ENCODE measurements at regions not wholly inside any gene's neighbourhood (a gene's known extent, or its start where the extent isn't known, plus 50 kb on each side); places are given as distances from the start of the nearest gene placed in this dataset.

DNA sequence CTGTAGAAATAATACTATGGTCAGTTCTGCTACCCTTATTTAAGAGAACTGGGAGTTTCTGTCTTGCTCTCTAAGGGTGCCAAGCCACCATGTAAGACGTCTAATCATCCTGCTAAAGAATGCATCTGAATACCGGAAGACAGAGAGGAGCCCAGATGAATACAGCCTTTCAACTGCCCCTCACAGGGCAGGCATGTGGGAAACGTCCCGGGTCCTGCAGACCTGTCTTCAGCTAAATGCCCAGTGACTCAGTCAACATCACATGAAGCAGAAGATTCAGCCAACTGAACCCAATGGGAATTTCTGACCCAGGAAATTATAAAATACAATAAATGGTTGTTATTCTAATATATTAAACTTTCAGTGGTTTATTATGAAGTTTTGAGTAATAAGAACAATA, 2141.0 kb upstream of the AGA start:
- Histone ChIP-seq H3K14ac (replicated peaks; ENCODE audit: low read depth, low read length) (no peak overlapping the region), H2BK120ac (ENCODE audit: low read depth, low read length) (no peak overlapping the region), H4K20me1 (ENCODE audit: insufficient read depth, low read length) (no peaks in the 10 kb centered on the region), H2AK5ac (ENCODE audit: low read depth, low read length) (no peak overlapping the region), H2AFZ (replicated peaks; ENCODE audit: low read length, poor library complexity) (no peak overlapping the region), H3K9me1 (ENCODE audit: insufficient read depth, low read length) (no peaks in the 10 kb centered on the region), H3K4me3 (ENCODE audit: insufficient read depth, low read depth, low read length) (no peak overlapping the region), H4K8ac (ENCODE audit: low read depth in 2 of 2, low read length in 2 of 2) (no peak overlapping the region), H2BK15ac (ENCODE audit: low read depth, low read length) (no peak overlapping the region), H2AK9ac (replicated peaks; ENCODE audit: low read depth, low read length, poor library complexity) (no peak overlapping the region), H3K56ac (ENCODE audit: extremely low read depth, insufficient read depth, low read length) (no peak overlapping the region), H3K4ac (ENCODE audit: low read depth, low read length) (no peak overlapping the region), H3K9ac (ENCODE audit: low read depth, low read length) (no peak overlapping the region), H4K91ac (ENCODE audit: insufficient read depth, low read depth, low read length) (no peak overlapping the region), H3K4me2 (ENCODE audit: low read depth, low read length) (no peak overlapping the region), H4K5ac (ENCODE audit: low read depth, low read length) (no peak overlapping the region), H3K79me1 (ENCODE audit: low read depth in 1 of 2, low read length in 2 of 2) (no peaks in the 10 kb centered on the region), H2BK5ac (ENCODE audit: low read depth, low read length, poor library complexity, severe bottlenecking) (no peak overlapping the region), H3K4me1 (ENCODE audit: control insufficient read depth, insufficient read depth, low read length) (peaks cover 3% of the 10 kb centered on the region), H2BK20ac (ENCODE audit: low read depth, low read length) (no peak overlapping the region), H3K23ac (ENCODE audit: low read depth, low read length) (no peak overlapping the region), H3K27ac (ENCODE audit: insufficient read depth, low read length) (no peak overlapping the region), H3K18ac (ENCODE audit: low read depth, low read length) (no peak overlapping the region), H3K36me3 (ENCODE audit: control insufficient read depth, insufficient read depth, low read length) (no peaks in the 10 kb centered on the region), H3K27me3 (ENCODE audit: control insufficient read depth, insufficient read depth, low read length) (no peaks in the 10 kb centered on the region), H3K9me3 (ENCODE audit: control insufficient read depth, insufficient read depth, low read length) (no peaks in the 10 kb centered on the region)
- ChIA-PET POLR2A (ENCODE audit: unreplicated experiment) (no interaction called here), CTCF (interaction anchor here (0.6 to 0.8 kb wide), 2 partner anchors 20 to 121 kb away, joined by 3 read pairs; no protein-coding TSS in a partner anchor)
- WGBS, 2 experiments (ENCODE audit: extremely low coverage in 2 of 2, insufficient read length in 1 of 2), result no CpG with 5 or more reads among the region's 4 CpGs
- dilution Hi-C loops (cut with HindIII; ENCODE audit: low sequenced_read_pairs, unreplicated experiment) (no loop called here), in situ Hi-C loops (cut with MboI; ENCODE audit: low sequenced_read_pairs) (no loop called here), intact Hi-C loops (cut with micrococcal nuclease) (no loop called here)
- no TSS peak for BruUV-seq (replicated peaks)
- no peak for DNase-seq
- no peak for ATAC-seq (ENCODE audit: low read depth)
- TF ChIP-seq CHD1 (IDR thresholded peaks at IDR 0.05; ENCODE audit: low read depth, low read length) (no peak), RAD21 (IDR thresholded peaks at IDR 0.05; ENCODE audit: low read length) (no peak), NFE2L2 (IDR thresholded peaks at IDR 0.05; ENCODE audit: low read depth, low read length) (no peak), SMC3 (IDR thresholded peaks at IDR 0.05; ENCODE audit: low read depth, low read length) (no peak)

Data from IMR-90 (cell line).